HG02588 (cell line): ENCODE measurements at regions not wholly inside any gene's neighbourhood (a gene's known extent, or its start where the extent isn't known, plus 50 kb on each side); places are given as distances from the start of the nearest gene placed in this dataset.

ENCODE experiments used
- ATAC-seq: cut with Tn5 transposase; IDR thresholded peaks from one replicate; pipeline ENCODE4 v1.9.1; 2021; ENCODE audit warnings: mild to moderate bottlenecking, moderate library complexity; ENCODE audit not compliant: unreplicated experiment

DNA sequence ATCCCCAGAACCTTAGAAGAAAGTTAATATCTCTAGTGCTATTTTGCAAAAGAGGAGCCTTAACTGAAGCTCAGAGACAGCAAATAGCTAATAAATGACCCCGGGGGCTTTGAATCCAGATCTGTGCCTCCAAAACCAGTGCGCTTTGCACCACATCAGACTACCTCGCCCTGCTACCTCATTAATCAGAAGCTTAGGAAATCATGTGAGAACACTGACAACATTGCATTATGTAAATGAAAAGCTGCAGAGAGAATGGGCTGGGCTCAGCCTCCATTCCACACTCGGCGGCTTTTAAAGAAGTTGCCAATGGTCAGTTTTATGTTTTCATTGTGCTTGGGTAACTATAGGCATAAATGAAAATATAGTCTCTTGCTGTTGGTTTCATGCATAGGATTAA is 54.0 kb upstream of the STMND1 start:
- ATAC-seq: no peak

DNA sequence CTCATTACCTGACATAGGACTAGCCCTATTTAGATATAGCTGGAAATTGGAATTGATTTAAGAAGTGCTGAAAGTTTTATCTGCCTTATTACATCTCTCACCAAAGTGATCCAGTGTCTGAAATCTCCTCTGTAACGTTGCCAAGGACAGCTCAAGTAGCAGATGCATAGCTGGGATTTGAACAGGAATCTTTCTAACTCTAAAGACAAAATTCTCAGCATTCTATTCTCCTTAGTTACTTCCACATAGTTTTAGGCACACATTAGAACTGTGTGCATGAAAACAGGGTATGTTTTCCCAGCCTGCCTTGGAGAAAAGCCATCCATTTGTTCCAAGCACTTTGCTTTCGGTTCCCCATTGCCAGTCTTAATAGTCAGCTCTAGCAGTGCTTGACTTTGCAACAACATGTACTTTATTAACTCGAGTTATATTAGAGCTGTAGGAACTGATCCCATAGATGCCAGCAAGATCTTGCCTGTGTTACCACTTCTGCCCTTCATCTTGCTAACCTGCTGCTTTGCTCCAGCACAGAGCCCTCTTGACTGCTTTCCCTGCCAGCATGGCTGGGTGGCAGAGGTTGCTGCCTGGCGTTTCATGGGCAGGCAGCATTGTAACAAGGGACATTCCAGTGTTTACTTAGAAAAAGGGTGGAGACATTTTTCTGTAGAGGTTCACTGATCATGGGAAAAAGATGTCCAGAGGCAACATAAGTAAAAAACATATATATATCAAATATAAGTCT is 56.1 kb upstream of the STMND1 start:
- ATAC-seq: no peak

DNA sequence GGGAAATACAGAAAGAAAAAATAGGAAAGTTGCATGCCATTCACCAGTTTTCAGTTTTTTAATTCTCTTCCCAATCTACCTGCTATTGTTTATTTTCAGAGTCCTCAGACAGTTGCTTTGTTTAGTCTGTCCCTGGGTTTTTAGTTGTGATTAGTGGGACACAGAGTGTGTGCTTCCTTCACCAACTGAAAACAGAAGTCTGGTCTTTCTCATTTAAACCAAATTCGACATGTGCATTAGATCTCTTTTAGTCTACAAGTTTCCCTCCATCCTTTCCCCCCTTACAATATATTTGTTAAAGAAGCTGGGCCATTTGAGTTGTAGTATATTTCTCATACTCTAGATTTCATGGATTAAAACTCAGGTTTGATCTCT is 58.7 kb upstream of the STMND1 start:
- ATAC-seq: no peak

DNA sequence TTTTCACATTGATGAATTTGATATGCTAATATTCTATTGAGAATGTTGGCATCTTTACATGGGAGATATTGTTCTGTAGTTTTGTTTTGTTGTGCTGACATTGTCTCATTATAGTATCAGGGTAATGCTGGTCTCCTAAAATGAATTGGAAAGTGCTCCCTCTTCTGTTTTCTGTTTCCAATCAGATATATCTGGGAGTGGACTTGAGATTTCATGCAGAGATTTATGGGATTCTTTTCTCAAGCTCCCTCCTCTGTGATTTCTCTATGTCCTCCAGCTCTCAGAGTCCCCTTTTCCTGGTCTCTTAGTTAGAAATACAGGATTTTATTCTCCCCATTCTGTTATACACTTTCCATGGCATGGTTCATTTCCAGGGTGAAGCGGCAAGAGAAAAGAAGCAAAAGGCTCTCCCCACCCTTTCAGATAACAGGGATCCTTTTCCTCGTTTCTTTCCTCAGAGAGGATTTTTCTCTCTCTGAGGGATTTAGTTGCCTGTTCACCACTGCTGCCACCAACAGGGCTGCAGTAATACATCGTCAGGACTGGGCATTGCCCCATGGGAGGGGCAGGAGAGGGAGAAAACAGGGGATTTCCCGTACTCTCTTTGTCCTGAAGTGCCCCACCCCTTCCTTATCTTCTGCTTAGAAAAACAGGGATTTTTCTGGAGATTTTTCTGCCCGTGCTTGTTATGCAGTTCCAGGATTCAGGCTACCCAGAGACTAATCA is 59.3 kb upstream of the STMND1 start:
- ATAC-seq: no peak

DNA sequence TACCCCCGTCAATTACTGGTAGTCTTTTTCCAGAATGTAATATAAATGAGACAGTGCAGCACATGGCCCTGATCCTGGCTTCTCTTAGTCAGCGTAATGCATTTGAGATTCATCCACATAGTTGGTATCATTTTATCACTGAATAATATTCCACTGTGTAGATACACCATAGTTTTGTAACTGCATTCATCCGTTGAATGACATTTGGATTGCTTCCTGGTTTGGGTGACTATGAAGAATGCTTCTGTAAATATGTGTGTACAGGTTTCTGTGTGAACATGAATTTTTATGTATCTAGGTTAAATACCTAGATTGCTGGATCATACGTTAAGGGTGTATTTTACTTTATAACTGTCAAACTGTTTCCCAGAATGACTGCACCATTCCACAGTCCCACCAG is 62.6 kb upstream of the STMND1 start:
- no peak for ATAC-seq

DNA sequence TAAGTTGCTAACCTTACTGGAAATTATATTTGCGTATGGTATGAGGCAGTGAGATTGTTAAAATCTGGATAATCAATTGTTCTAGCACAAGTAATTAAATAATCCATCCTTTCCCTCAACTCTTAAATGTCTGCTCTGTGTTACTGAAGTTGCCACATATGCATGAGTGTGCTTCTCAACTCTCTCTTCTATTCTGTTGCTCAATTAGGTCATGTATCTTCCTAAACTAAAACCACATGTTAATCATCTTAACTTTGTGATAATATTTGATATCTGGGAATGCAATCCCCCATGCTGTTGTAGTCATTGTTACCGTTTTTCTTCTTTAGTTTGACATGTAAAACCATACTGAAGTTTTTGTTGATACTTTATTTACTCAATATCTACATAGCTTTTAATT is 63.5 kb upstream of the STMND1 start:
- ATAC-seq: no peak

DNA sequence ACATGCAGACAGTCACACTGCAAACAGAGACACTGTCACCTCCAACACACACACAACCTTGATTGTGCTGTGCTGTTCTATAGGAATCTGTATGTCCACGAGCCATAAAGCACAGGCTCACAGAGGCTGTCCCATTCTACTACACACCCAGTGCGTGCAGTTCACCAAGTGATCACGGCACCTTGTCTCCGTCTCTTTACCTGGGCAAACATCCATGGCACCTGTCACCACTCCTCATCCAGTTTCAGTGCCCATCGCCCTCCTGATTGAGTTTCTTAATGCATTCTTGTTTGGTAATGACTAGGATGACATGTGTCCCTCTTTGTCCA is 65.8 kb upstream of the STMND1 start:
- ATAC-seq: no peak

DNA sequence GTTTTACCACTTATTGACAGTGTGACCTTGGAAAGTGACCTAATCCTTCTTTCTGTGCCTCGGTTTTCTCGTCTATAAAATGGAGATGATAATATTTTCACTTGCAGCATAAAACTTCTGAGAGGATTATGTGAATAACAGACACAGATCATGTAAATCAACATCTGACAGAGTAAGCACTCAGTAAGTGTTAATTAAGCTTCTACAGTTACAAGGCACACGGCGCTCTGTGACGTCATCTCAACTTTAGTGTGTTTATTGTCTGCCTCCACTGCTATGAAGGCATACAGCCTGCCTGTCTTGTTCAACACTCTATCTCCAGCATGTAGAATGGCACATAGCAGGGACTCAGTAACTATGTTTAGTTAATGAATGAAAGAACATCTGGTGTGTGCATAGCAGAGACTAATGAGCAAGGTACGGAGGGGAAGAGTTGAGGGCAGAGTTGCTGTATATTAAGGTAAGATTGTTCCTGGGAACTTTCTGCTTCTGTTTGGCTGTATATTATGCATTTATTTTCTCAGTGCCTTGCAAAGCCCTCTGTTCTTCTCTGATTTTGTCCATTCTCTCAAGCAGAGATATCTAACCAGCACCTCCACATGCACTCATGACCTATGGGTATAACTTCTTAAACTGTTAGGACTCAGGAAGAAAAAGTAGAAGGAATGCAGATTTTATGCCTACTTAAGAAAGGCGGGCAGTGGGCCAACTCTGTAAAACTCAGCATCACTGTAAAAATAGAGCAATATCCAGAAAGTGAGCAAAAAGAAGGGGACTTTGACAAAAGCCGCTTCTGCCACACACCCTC is 66.4 kb upstream of the STMND1 start:
- ATAC-seq: no peak

DNA sequence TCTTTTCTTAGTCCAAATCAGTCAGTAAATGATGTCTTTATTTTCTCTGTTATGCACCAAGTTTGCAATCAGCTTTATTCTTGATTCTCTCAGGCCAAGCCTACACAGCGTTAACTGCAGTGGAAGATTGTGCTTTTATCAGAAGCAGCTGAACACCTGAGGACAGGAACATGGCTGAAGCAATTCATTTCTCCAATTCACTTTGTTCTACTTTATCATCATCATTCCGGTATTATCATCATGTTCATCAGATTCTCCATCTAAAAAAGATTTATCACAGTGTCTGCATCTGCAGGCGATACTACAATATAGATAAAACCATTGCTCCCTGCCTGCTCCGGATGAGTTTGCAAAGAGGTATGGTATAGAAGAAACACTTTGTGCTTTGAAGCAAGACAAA is 68.1 kb upstream of the STMND1 start:
- no peak for ATAC-seq

DNA sequence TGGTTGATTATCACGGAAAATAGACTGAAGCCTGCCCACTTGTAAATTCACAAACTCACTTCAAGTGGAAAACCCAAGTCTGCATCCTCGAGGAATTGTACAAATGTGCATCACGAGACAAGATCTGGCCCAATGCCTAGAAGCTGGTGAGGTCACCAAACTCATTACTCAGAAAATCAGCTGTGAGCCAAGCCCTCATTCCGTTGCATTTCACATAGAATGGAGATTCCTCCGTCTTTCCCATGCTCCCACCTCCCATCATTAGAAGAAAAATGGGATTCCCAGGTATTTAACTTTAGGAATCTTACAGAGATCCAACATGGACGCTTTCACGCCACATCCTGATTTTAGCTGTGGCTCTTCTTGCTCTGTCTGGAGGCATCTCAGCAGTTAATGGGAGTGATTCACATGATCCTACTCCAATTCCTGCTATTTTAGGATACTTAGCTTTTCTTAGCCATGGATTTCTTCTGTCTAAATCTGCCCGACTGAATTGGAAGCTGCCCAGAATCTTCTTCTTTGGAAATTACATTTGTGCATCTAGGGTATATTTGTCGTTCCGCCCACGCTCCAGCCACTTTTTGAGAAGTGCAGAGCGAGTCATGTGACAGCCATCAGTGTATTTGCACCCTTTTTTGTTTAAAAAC is 68.7 kb upstream of the STMND1 start:
- ATAC-seq: no peak

DNA sequence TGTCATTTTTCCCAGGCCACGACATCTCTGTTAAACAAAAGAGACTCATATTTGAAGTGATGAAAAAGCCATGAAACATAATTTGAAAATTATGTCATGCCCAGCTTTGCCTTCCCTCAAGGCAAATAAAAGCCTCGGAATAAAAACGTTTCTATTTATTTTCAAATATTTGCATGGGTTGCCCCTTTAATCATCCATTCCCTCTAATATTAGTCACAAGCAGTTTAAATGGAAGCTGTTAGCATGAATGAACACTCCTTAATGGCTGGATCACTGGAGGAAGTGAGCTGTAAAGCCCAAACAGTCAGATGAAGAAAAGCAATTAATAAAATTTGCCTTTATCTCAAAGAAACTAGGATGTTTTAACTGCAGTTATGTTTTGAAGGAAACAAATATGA is 69.3 kb upstream of the STMND1 start:
- ATAC-seq: no peak

DNA sequence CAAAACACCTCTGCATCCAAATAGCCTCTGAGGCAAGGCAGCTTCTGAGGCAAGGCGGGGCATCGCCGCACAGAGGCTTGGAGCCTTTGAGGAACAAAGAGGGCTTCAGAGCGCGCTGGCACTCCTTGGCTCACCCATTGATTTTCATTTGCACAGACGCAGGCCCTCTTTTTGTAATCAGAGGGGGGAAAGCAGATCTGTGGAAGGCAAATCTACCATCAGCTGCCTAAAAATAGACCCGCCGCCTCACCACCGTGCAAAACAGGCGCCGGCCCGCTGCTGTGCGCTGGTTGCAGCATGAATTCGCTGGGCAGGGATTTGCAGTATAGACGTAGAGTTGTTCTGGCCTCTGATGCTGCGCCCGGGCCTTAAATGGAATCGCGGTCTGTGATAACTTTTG is 69.9 kb upstream of the STMND1 start:
- no peak for ATAC-seq

DNA sequence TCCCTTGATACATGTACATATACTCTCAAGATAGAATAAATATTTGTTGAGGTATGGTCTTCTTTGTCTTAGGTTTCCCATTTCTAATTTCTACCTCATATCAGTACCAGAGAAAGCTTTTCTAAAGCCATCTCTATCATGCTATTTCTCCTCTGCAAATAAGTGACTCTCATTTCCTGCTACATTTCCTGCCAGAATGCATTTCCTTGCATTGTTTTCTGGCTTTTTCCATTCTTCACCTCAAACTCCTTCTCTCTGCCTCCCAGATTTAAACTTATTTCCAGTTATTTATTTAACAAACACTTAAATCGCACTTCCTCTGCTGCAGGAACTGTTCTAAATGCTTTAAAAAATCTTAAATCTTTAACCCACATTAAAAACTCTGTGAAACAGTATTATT is 74.4 kb upstream of the STMND1 start:
- ATAC-seq: no peak

DNA sequence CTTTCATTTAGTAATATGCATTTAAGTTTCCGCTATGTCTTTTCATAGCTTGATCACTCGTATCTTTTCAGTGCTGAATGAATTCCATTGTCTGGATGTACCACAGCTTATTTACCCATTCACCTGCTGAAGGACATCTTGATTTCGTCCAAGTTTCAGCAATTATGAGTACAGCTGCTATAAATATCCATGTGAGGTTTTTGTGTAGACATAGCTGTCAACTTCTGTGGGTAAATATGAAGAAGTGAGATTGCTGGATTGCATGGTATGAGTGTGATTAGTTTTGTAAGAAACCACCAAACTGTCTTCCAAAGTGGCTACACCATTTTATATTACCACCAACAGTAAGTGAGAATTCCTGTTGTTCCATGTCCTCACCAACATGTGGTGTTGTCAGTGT is 79.2 kb upstream of the STMND1 start:
- no peak for ATAC-seq

DNA sequence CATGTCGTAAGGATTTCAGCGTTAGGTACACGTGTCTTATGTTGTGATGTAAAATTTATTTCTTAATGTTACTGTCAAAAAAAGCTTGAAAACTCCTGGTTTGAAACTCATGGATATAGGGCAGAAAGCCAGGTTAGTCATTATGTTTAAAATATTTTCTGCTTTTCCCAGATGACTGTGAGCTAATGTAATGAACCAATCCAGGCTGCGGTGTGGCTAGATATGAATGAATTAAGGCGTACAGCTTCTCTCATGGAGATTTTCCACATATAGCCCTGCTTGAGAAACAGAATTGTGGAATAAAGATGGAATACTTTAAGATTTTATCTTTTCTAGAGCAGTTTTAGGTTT is 80.3 kb upstream of the STMND1 start:
- no peak for ATAC-seq

DNA sequence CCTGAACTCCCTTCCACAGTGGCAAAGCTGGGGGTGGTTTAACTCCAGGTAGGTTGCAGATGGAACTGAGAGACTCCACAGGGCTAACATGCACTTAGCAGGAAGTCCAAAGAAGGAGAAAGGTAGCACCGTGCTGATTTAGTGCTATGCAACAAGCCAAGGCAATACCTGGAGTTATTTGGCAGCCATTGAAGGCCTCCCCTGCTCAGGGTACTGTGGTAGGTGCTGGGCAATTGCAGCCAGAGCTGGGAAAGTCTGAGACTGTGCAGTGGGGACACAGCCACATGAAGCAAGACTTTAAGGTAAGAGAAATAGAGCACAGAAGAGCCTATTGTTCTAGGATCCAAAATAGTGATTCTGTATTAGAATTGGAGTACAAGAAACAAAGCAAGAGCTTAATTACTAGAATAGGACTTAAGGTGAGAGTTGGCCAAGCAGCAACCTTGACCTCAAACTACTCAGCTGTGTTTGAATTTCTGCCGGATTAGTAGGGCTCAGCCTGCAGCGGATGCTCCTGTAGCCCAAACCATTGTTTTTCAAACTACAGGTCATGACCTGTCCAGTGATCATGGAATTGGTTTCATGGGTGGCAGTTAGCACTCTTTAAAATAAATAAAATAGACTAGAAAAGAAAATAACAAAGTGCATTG is 80.8 kb upstream of the STMND1 start:
- no peak for ATAC-seq

DNA sequence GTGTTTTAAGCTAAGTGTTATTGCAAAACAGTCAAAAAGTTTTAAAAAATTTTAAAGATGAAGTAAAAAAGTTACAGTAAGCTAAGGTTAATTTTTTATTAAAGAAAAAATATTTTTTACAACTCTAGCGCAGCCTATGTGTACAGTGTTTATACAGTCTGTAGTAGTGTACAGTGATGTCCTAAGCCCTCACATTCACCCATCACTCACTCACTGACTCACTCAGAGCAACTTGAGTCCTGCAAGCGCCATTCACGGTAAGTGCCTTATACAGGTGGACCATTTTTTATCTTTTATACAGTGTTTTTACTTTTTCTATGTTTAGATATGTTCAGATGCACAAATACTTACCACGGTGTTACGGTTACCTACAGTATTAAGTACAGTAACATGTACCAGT is 83.4 kb upstream of the STMND1 start:
- ATAC-seq: no peak

DNA sequence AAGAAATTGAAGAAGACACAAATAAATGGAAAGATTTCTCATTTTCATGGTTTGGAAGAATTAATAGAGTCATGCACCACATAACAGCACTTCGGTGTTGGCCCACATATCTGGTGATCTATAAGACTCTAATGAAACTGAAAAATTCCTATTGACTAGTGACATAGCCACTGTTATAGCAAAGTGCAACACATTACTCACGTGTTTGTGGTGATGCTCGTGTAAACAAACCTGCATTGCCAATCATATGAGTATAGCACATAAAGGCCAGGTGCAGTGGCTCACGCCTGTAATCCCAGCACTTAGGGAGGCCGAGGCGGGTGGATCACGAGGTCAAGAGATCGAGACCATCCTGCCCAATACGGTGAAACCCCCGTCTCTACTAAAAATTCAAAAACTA is 84.4 kb upstream of the STMND1 start:
- ATAC-seq: no peak

DNA sequence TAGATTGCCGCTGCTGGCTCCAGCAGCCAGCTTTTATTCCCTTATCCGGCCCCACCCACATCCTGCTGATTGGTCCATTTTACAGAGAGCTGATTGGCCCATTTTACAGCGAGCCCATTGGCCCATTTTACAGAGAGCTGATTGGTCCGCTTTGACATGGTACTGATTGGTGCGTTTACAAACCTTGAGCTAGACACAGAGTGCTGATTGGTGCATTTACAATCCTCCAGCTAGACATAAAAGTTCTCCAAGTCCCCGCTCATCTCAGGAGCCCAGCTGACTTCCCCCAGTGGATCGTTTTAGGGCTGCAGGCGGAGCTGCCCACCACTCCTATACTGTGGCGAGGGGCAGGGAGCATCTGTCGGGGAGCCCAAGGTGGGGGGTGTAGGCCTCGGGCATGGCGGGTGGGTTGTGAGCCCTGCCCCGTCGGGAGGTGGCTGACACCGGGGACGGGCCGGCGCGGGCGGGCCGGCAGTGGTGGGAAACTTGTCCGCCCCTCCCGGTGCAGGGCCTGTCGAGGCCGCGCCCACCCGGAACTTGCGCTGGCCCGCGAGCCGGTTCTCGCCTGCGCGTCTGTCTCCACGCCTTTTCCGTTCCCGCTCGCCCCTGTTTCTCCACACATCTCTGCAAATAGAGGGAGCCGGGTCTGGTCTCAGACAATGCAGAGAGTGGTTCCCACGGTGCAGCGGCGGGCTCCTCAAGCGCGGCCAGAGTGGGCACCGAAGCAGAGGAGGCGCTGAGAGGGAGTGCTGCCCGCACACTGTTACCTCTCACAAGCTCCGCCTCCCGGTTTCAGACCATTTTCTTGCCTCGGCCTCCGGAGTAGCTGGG is 86.1 kb upstream of the STMND1 start:
- ATAC-seq: no peak

DNA sequence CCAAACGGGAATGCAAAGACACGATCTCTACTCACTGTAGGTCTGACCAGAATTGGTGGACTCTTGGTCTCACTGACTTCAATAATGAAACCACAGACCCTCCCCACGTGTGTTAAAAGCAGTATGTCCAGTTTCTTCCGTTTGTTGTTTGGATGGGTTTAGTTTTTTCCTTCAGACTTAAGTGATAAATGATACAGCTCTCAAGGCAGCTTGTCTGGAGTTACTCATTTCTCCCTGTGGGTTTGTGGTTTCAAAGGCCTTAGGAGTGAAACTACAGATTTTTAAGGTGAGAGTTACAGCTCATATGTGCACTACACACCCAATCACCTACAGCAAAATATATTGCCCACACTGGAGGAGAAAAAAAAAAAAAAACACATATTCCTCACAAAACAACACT is 86.7 kb upstream of the STMND1 start:
- peak; percentile 97 for ATAC-seq
